Astrocyte (in vitro differentiated cells and primary cell): ENCODE measurements at regions not wholly inside any gene's neighbourhood (a gene's known extent, or its start where the extent isn't known, plus 50 kb on each side); places are given as distances from the start of the nearest gene placed in this dataset.

ENCODE experiments used
- DNase-seq: peaks from one replicate; pipeline ENCODE4 v3.0.0-alpha.2; 2010; ENCODE audit warnings: low read depth
- FAIRE-seq: peaks from 2 replicates; lab custom pipeline; 2011; peaks lifted over from hg19 to GRCh38; lab: Jason Lieb, UNC
- H2AFZ ChIP-seq: 2 replicates; pipeline ENCODE4 v1.6.0; 2012; ENCODE audit warnings: low read depth, low read length, inconsistent platforms
- H3K27ac ChIP-seq: 2 replicates; pipeline ENCODE4 v1.5.1; 2011; ENCODE audit warnings: low read depth, low read length, inconsistent platforms
- H3K27me3 ChIP-seq: 2 replicates; pipeline ENCODE4 v1.6.0; 2011; ENCODE audit warnings: low read length, inconsistent platforms; ENCODE audit not compliant: insufficient read depth
- H3K36me3 ChIP-seq: 2 replicates; pipeline ENCODE4 v1.5.1; 2011; ENCODE audit warnings: low read length, inconsistent platforms; ENCODE audit not compliant: insufficient read depth
- H3K4me1 ChIP-seq: 2 replicates; pipeline ENCODE4 v1.5.1; 2011; ENCODE audit warnings: low read length, inconsistent platforms; ENCODE audit not compliant: insufficient read depth
- H3K4me2 ChIP-seq: 2 replicates; pipeline ENCODE4 v1.6.0; 2012; ENCODE audit warnings: low read length, inconsistent platforms
- H3K4me3 ChIP-seq: 2 replicates; pipeline ENCODE4 v1.5.1; 2011; ENCODE audit warnings: low read depth, mild to moderate bottlenecking, low read length, inconsistent platforms; ENCODE audit not compliant: insufficient read depth
- H3K79me2 ChIP-seq: 2 replicates; pipeline ENCODE4 v1.6.0; 2012; ENCODE audit warnings: mild to moderate bottlenecking, low read length, inconsistent platforms; ENCODE audit not compliant: insufficient read depth
- H3K9ac ChIP-seq: 2 replicates; pipeline ENCODE4 v1.6.0; 2012; ENCODE audit warnings: mild to moderate bottlenecking, low read length, inconsistent platforms
- H3K9me3 ChIP-seq: 2 replicates; pipeline ENCODE4 v1.5.1; 2012; ENCODE audit warnings: low read depth, mild to moderate bottlenecking, low read length, inconsistent platforms; ENCODE audit not compliant: insufficient read depth
- H4K20me1 ChIP-seq: 2 replicates; pipeline ENCODE4 v1.6.0; 2012; ENCODE audit warnings: low read length, inconsistent platforms; ENCODE audit not compliant: insufficient read depth
- H3K27ac Mint-ChIP-seq: one replicate; pipeline ENCODE4 v1.8.0; 2021; ENCODE audit warnings: mild to moderate bottlenecking, mixed read lengths; ENCODE audit not compliant: unreplicated experiment
- H3K27me3 Mint-ChIP-seq: one replicate; pipeline ENCODE4 v1.8.0; 2021; ENCODE audit warnings: low read depth, mixed read lengths; ENCODE audit not compliant: unreplicated experiment
- H3K36me3 Mint-ChIP-seq: one replicate; pipeline ENCODE4 v1.8.0; 2021; ENCODE audit warnings: low read depth, mixed read lengths; ENCODE audit not compliant: unreplicated experiment
- H3K4me1 Mint-ChIP-seq: one replicate; pipeline ENCODE4 v1.8.0; 2021; ENCODE audit warnings: low read depth, mixed read lengths; ENCODE audit not compliant: unreplicated experiment
- H3K4me3 Mint-ChIP-seq: one replicate; pipeline ENCODE4 v1.8.0; 2021; ENCODE audit warnings: mild to moderate bottlenecking, moderate library complexity, mixed read lengths; ENCODE audit not compliant: unreplicated experiment
- H3K9me3 Mint-ChIP-seq: one replicate; pipeline ENCODE4 v1.8.0; 2021; ENCODE audit warnings: mild to moderate bottlenecking, mixed read lengths; ENCODE audit not compliant: unreplicated experiment
- CTCF ChIP-seq: IDR thresholded peaks from 2 replicates; pipeline ENCODE4 v1.5.1; 2011; ENCODE audit warnings: low read depth, mild to moderate bottlenecking, inconsistent platforms, low read length, moderate library complexity; ENCODE audit not compliant: insufficient read depth
- EZH2 ChIP-seq: IDR thresholded peaks from 2 replicates; pipeline ENCODE4 v1.6.1; 2012; ENCODE audit warnings: mild to moderate bottlenecking, low read length, inconsistent platforms; ENCODE audit not compliant: insufficient read depth

GRCh38 chr2:8551622-8552074 lies 130.2 kb upstream of the ID2 start:
- Histone ChIP-seq H4K20me1 (no peaks in the 10 kb centered on the region), H3K4me2 (no peak overlapping the region), H3K79me2 (no peaks in the 10 kb centered on the region), H3K27me3 (no peaks in the 10 kb centered on the region), H2AFZ (no peak overlapping the region), H3K9ac (no peak overlapping the region), H3K9me3 (no peaks in the 10 kb centered on the region), H3K36me3 (no peaks in the 10 kb centered on the region), H3K4me1 (no peaks in the 10 kb centered on the region), H3K4me3 (no peak overlapping the region), H3K27ac (no peak overlapping the region)
- Mint-ChIP-seq H3K27ac (no peak overlapping the region), H3K9me3 (peaks cover 3% of the 10 kb centered on the region), H3K36me3 (no peaks in the 10 kb centered on the region), H3K4me1 (peaks cover 10% of the 10 kb centered on the region), H3K27me3 (peaks cover 23% of the 10 kb centered on the region), H3K4me3 (no peak overlapping the region)
- TF ChIP-seq EZH2 (no peak), CTCF (no peak)
- no peak for DNase-seq
- no peak for FAIRE-seq

DNA sequence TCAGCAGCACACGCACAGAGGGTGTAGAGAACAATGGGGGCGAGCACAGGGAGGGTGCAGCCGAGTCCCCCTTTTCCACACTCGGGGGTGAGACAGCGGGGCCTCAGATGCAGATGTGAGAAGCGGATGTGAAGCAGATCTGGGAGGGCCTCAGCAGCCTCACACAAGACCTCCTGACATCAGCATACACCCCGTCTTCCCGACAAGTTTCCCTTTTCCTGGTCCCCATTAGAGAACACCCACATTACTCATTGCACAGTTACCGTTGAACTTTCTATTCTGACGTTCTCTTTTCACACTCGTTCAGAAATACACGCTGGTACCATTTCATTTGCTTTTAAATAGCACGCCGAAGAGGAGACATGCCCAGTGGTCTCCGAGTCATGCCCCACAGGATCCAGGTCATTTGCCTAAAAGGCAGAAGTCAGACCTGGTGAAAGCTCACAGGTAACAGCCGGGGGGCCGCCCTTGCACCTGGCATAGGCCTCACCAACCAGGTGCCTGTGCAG lies 129.5 kb upstream of the ID2 start:
- DNase-seq (no peak), FAIRE-seq (no peak)
- Histone ChIP-seq H2AFZ (no peak overlapping the region), H3K27ac (no peak overlapping the region), H3K27me3 (no peaks in the 10 kb centered on the region), H3K4me2 (no peak overlapping the region), H3K4me1 (no peaks in the 10 kb centered on the region), H3K4me3 (no peak overlapping the region), H3K9me3 (no peaks in the 10 kb centered on the region), H3K36me3 (no peaks in the 10 kb centered on the region), H3K79me2 (no peaks in the 10 kb centered on the region), H3K9ac (no peak overlapping the region), H4K20me1 (no peaks in the 10 kb centered on the region)
- Mint-ChIP-seq H3K27me3 (peaks cover 17% of the 10 kb centered on the region), H3K36me3 (no peaks in the 10 kb centered on the region), H3K4me1 (peaks cover 10% of the 10 kb centered on the region), H3K27ac (no peak overlapping the region), H3K4me3 (no peak overlapping the region), H3K9me3 (peaks cover 3% of the 10 kb centered on the region)
- TF ChIP-seq EZH2 (no peak), CTCF (no peak)

GRCh38 chr2:8553643-8554042 lies 128.2 kb upstream of the ID2 start:
- TF ChIP-seq CTCF (no peak), EZH2 (no peak)
- Histone ChIP-seq H3K9me3 (peaks cover 2% of the 10 kb centered on the region), H4K20me1 (no peaks in the 10 kb centered on the region), H3K9ac (no peak overlapping the region), H2AFZ (no peak overlapping the region), H3K36me3 (no peaks in the 10 kb centered on the region), H3K4me1 (no peaks in the 10 kb centered on the region), H3K4me2 (no peak overlapping the region), H3K79me2 (no peaks in the 10 kb centered on the region), H3K4me3 (no peak overlapping the region), H3K27ac (no peak overlapping the region), H3K27me3 (no peaks in the 10 kb centered on the region)
- peaks cover 8% of the 10 kb centered on the region for H3K9me3 Mint-ChIP-seq
- no peaks in the 10 kb centered on the region for H3K36me3 Mint-ChIP-seq
- DNase-seq (no peak), FAIRE-seq (no peak)
- peaks cover 7% of the 10 kb centered on the region for H3K4me1 Mint-ChIP-seq
- peaks cover 11% of the 10 kb centered on the region for H3K27me3 Mint-ChIP-seq
- no peak overlapping the region for H3K4me3 Mint-ChIP-seq
- H3K27ac Mint-ChIP-seq = no peak overlapping the region
